Astrocyte (in vitro differentiated cells and primary cell): ENCODE measurements at regions not wholly inside any gene's neighbourhood (a gene's known extent, or its start where the extent isn't known, plus 50 kb on each side); places are given as distances from the start of the nearest gene placed in this dataset.
"Not testable (repeated sequence)": the region's sequence is repeated elsewhere in the genome, so short reads cannot be mapped to it uniquely, and the experiment has no call there.

Experiments
- DNase-seq: peaks from one replicate; pipeline ENCODE4 v3.0.0-alpha.2; 2010; ENCODE audit warnings: low read depth
- FAIRE-seq: peaks from 2 replicates; lab custom pipeline; 2011; peaks lifted over from hg19 to GRCh38; lab: Jason Lieb, UNC
- H2AFZ ChIP-seq: 2 replicates; pipeline ENCODE4 v1.6.0; 2012; ENCODE audit warnings: low read depth, low read length, inconsistent platforms
- H3K27ac ChIP-seq: 2 replicates; pipeline ENCODE4 v1.5.1; 2011; ENCODE audit warnings: low read depth, low read length, inconsistent platforms
- H3K27me3 ChIP-seq: 2 replicates; pipeline ENCODE4 v1.6.0; 2011; ENCODE audit warnings: low read length, inconsistent platforms; ENCODE audit not compliant: insufficient read depth
- H3K36me3 ChIP-seq: 2 replicates; pipeline ENCODE4 v1.5.1; 2011; ENCODE audit warnings: low read length, inconsistent platforms; ENCODE audit not compliant: insufficient read depth
- H3K4me1 ChIP-seq: 2 replicates; pipeline ENCODE4 v1.5.1; 2011; ENCODE audit warnings: low read length, inconsistent platforms; ENCODE audit not compliant: insufficient read depth
- H3K4me2 ChIP-seq: 2 replicates; pipeline ENCODE4 v1.6.0; 2012; ENCODE audit warnings: low read length, inconsistent platforms
- H3K4me3 ChIP-seq: 2 replicates; pipeline ENCODE4 v1.5.1; 2011; ENCODE audit warnings: low read depth, mild to moderate bottlenecking, low read length, inconsistent platforms; ENCODE audit not compliant: insufficient read depth
- H3K79me2 ChIP-seq: 2 replicates; pipeline ENCODE4 v1.6.0; 2012; ENCODE audit warnings: mild to moderate bottlenecking, low read length, inconsistent platforms; ENCODE audit not compliant: insufficient read depth
- H3K9ac ChIP-seq: 2 replicates; pipeline ENCODE4 v1.6.0; 2012; ENCODE audit warnings: mild to moderate bottlenecking, low read length, inconsistent platforms
- H3K9me3 ChIP-seq: 2 replicates; pipeline ENCODE4 v1.5.1; 2012; ENCODE audit warnings: low read depth, mild to moderate bottlenecking, low read length, inconsistent platforms; ENCODE audit not compliant: insufficient read depth
- H4K20me1 ChIP-seq: 2 replicates; pipeline ENCODE4 v1.6.0; 2012; ENCODE audit warnings: low read length, inconsistent platforms; ENCODE audit not compliant: insufficient read depth
- H3K27ac Mint-ChIP-seq: one replicate; pipeline ENCODE4 v1.8.0; 2021; ENCODE audit warnings: mild to moderate bottlenecking, mixed read lengths; ENCODE audit not compliant: unreplicated experiment
- H3K27me3 Mint-ChIP-seq: one replicate; pipeline ENCODE4 v1.8.0; 2021; ENCODE audit warnings: low read depth, mixed read lengths; ENCODE audit not compliant: unreplicated experiment
- H3K36me3 Mint-ChIP-seq: one replicate; pipeline ENCODE4 v1.8.0; 2021; ENCODE audit warnings: low read depth, mixed read lengths; ENCODE audit not compliant: unreplicated experiment
- H3K4me1 Mint-ChIP-seq: one replicate; pipeline ENCODE4 v1.8.0; 2021; ENCODE audit warnings: low read depth, mixed read lengths; ENCODE audit not compliant: unreplicated experiment
- H3K4me3 Mint-ChIP-seq: one replicate; pipeline ENCODE4 v1.8.0; 2021; ENCODE audit warnings: mild to moderate bottlenecking, moderate library complexity, mixed read lengths; ENCODE audit not compliant: unreplicated experiment
- H3K9me3 Mint-ChIP-seq: one replicate; pipeline ENCODE4 v1.8.0; 2021; ENCODE audit warnings: mild to moderate bottlenecking, mixed read lengths; ENCODE audit not compliant: unreplicated experiment

DNA sequence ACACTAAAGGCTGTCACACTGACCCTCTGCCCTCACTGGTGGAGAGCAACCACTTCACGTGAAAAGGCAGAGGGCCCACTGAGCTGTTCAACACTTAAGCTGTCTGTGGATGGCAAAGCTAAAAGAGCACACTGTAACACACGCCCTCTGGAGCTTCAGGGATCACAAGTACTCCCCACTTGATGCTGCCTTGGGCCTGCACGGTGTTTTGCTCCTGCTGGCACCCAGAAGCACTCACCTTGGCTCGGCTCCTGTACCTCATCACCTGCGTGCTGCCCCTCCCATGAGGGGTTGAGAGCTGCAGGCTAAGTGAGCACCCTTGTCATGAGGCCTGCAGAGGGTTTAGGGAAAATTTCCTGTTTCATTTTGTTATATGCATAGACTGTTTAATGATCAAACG is 96.0 kb downstream of the PROP1 start:
- H3K36me3 Mint-ChIP-seq, DNase-seq, H3K9me3 Mint-ChIP-seq, FAIRE-seq, H3K9me3 ChIP-seq, H2AFZ ChIP-seq, H3K27me3 Mint-ChIP-seq, H3K27ac Mint-ChIP-seq, H3K4me3 Mint-ChIP-seq, H3K4me1 ChIP-seq, H3K36me3 ChIP-seq, H3K9ac ChIP-seq, H3K79me2 ChIP-seq, H3K27me3 ChIP-seq, H3K4me1 Mint-ChIP-seq, H4K20me1 ChIP-seq, H3K4me3 ChIP-seq, H3K27ac ChIP-seq, H3K4me2 ChIP-seq: not testable (repeated sequence)

DNA sequence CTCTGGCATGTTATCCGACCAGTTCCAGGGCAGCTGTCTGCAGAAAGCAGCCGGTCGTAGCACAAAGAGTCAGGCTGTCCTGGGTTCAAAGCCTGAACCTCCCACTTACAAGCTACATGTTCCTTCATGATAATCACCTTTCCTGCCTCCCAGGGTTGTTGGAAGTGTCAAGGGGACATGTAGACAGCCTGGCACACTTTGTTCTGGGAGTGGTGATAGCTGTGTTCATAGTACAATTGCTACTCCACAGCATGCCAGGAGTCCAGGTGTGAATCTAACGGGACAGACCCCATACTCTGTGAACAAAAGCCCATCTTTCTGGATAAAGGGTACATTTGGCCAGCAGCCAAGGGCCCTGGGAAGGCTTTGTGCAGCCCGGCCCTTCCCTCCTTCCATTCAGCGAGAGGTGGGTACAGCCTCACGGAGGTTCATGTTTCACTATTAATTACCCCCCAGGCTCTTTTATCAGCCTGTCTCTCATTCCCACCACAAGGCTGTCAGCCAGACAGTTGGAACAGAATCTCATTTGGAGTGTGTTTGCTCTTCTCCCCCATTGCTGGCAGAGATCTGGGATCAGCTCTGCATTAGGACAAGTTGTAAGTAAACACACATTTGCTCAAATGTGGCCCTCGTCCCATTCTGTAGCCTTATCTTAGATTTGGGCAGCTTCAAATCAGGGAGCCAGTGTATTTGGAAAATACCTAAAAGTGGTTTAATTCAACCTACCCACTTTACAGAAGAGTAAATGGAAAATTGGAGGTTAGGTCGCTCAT is 101.2 kb downstream of the PROP1 start:
- H3K27me3 Mint-ChIP-seq, H3K4me2 ChIP-seq, H4K20me1 ChIP-seq: not testable (repeated sequence)

DNA sequence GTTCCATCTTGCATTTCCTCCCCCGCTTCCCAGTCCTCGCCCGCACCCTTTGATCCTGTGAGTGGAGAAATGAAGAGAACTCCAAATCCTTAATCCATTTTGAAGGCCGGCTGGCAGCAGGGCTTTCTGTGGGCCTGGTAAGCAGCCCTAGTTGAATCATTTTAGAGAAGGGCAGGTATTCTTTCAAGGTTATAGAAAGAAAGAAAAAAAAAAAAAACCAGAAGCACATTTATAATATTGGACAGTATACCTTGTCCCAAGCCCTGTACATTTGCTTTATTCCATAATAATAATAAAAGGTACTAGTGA is 103.7 kb downstream of the PROP1 start:
- H3K4me1 ChIP-seq, H3K27ac ChIP-seq, H3K27ac Mint-ChIP-seq, H3K36me3 ChIP-seq, H3K4me2 ChIP-seq, H3K9me3 ChIP-seq, H3K4me3 ChIP-seq, H3K4me1 Mint-ChIP-seq, H3K4me3 Mint-ChIP-seq, H4K20me1 ChIP-seq, H2AFZ ChIP-seq, H3K9me3 Mint-ChIP-seq, DNase-seq, H3K27me3 ChIP-seq, H3K27me3 Mint-ChIP-seq, H3K9ac ChIP-seq, H3K36me3 Mint-ChIP-seq, FAIRE-seq, H3K79me2 ChIP-seq: not testable (repeated sequence)

More for the DNA sequence above, 101.2 kb downstream of the PROP1 start:
- not testable (repeated sequence) for DNase-seq, H3K27ac Mint-ChIP-seq, H3K9ac ChIP-seq, FAIRE-seq, H3K27ac ChIP-seq, H3K36me3 Mint-ChIP-seq, H3K4me1 Mint-ChIP-seq, H3K36me3 ChIP-seq, H3K9me3 ChIP-seq, H3K79me2 ChIP-seq, H3K4me3 Mint-ChIP-seq, H3K4me1 ChIP-seq, H2AFZ ChIP-seq, H3K27me3 ChIP-seq, H3K4me3 ChIP-seq, H3K9me3 Mint-ChIP-seq

DNA sequence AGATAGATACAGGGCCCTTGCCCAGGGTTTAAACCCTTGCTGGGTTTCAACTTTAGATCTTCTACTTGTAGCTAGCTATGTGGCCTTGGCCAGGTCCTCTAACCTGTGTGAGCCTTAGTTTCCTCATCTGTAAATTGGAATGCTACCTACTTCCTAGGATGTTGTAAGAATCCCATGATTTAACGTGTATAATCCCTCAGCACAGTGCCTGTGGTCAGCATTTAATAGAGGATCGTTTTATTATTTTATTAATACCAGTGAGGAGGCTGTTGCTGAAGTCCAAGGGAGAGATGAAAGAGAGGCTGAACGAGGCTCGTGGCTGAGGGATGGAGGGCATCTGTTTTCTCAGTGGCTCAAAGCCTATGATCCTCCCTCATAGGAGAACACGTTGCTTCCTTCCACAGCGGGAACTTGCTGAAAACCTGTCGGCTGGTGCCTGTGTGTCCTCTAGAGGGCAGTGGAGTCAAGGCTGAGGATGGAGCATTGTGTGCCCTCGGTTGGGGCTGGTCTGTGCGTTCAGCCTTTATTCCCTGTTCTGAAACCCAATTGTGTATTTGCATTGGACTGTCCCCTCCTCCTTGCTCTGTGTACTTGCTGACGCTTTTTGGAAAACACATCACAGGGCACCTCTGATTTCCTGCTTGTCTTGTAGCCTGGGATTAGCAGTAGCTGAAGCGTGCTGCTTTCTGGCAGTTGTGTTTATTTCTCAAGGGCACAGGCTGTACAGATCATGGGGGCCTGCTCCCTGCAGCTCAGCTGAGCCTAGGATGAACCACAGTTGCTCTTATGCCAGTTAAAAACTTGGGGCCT is 104.3 kb downstream of the PROP1 start:
- H3K27ac Mint-ChIP-seq, H3K27me3 ChIP-seq, H3K36me3 Mint-ChIP-seq, H3K9me3 ChIP-seq, H3K4me1 Mint-ChIP-seq, H3K9me3 Mint-ChIP-seq, H4K20me1 ChIP-seq, H3K9ac ChIP-seq, H3K36me3 ChIP-seq, H3K79me2 ChIP-seq, H3K4me2 ChIP-seq, DNase-seq, H3K4me3 Mint-ChIP-seq, H3K4me1 ChIP-seq, H3K27me3 Mint-ChIP-seq, H3K27ac ChIP-seq, H2AFZ ChIP-seq, H3K4me3 ChIP-seq: not testable (repeated sequence)
- FAIRE-seq, result peak; percentile 63

DNA sequence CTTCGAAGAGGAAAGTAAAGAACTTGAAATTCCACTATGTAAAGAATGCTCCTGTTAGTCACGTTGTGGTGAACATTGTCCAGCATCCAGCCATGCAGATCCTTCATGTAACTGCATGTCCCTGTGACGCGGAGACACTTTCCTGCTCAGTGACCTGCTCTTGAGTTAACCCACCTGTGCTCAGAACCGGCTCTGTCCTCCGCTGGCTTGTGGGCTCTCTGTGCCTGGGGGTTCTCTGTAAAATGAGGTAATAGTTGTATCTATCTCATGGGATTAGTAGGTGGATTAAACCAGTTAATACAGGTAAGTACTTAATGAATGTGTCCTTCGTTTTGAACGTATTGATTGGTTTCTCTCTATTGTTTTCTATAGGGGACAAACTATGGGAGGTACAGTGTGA is 100.6 kb upstream of the FAM153A start:
- H3K27ac ChIP-seq, H3K4me3 ChIP-seq, H2AFZ ChIP-seq, H3K4me3 Mint-ChIP-seq, H3K4me2 ChIP-seq, H3K27ac Mint-ChIP-seq, H3K4me1 ChIP-seq, H3K27me3 Mint-ChIP-seq, H3K36me3 ChIP-seq, H3K27me3 ChIP-seq, DNase-seq, H3K9ac ChIP-seq, H3K79me2 ChIP-seq, H3K9me3 Mint-ChIP-seq, H3K9me3 ChIP-seq, FAIRE-seq, H3K36me3 Mint-ChIP-seq, H4K20me1 ChIP-seq, H3K4me1 Mint-ChIP-seq: not testable (repeated sequence)

DNA sequence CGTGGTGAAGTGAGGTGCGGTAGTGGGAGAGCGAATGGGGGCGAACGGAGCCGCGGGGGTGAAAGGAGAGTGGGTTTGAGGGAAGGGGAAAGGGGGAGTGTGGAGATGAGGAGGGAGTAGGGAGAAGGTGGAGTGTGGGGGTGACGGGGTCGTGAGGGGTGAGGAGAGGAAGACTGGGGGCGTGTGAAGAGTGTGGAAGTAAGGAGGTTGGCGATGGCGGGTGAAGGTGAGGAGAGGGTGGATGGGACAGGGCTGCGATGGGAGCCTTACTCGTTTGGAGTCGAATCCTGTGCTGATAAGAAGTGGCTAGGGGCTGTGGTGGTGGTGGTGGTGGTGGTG is 93.2 kb upstream of the FAM153A start:
- H3K27ac ChIP-seq, H3K4me1 ChIP-seq, H3K27me3 Mint-ChIP-seq, H3K27me3 ChIP-seq, FAIRE-seq, H3K27ac Mint-ChIP-seq, H4K20me1 ChIP-seq, DNase-seq, H3K9me3 Mint-ChIP-seq, H3K36me3 Mint-ChIP-seq, H3K79me2 ChIP-seq, H3K9me3 ChIP-seq, H3K4me1 Mint-ChIP-seq, H3K36me3 ChIP-seq, H2AFZ ChIP-seq: not testable (repeated sequence)
- Histone ChIP-seq H3K9ac (peak overlapping the region; percentile 35), H3K4me3 (peak overlapping the region; percentile 42), H3K4me2 (peak overlapping the region; percentile 63)
- peak overlapping the region; percentile 84 for H3K4me3 Mint-ChIP-seq
